PC-9 (cell line): ENCODE measurements at regions not wholly inside any gene's neighbourhood (a gene's known extent, or its start where the extent isn't known, plus 50 kb on each side); places are given as distances from the start of the nearest gene placed in this dataset.
"Not testable (repeated sequence)": the region's sequence is repeated elsewhere in the genome, so short reads cannot be mapped to it uniquely, and the experiment has no call there.

Experiments used
- CTCF ChIP-seq: fragments of 200-600 bp; sonication (generic); conservative IDR thresholded peaks from 2 replicates; pipeline ENCODE4 v1.6.1; 2017; ENCODE audit warnings: mixed run types, antibody characterized with exemption, mild to moderate bottlenecking, moderate library complexity
- EZH2 ChIP-seq: fragments of 200-600 bp; sonication (generic); IDR thresholded peaks from 2 replicates; pipeline ENCODE4 v1.8.0; 2017; ENCODE audit warnings: antibody characterized with exemption, low read depth

- TF ChIP-seq CTCF, EZH2: not testable (repeated sequence)
These were observed 134.8 kb downstream of the ANAPC4 start for GRCh38 chr4:25511823-25512222.
